Astrocyte (in vitro differentiated cells and primary cell): ENCODE measurements at regions not wholly inside any gene's neighbourhood (a gene's known extent, or its start where the extent isn't known, plus 50 kb on each side); places are given as distances from the start of the nearest gene placed in this dataset.
"Not testable (repeated sequence)": the region's sequence is repeated elsewhere in the genome, so short reads cannot be mapped to it uniquely, and the experiment has no call there.

Experiments used
- CTCF ChIP-seq: IDR thresholded peaks from 2 replicates; pipeline ENCODE4 v1.5.1; 2011; ENCODE audit warnings: low read depth, mild to moderate bottlenecking, inconsistent platforms, low read length, moderate library complexity; ENCODE audit not compliant: insufficient read depth
- EZH2 ChIP-seq: IDR thresholded peaks from 2 replicates; pipeline ENCODE4 v1.6.1; 2012; ENCODE audit warnings: mild to moderate bottlenecking, low read length, inconsistent platforms; ENCODE audit not compliant: insufficient read depth

GRCh38 chr2:241985161-241985985 lies 115.8 kb downstream of the RTP5 start:
- TF ChIP-seq CTCF, EZH2: not testable (repeated sequence)
